IMR-90 (cell line): ENCODE measurements at regions not wholly inside any gene's neighbourhood (a gene's known extent, or its start where the extent isn't known, plus 50 kb on each side); places are given as distances from the start of the nearest gene placed in this dataset.

Experiments used
- ATAC-seq: fragments of 200-7000 bp; cut with Tn5 transposase; 2 replicates; pipeline ENCODE4 v1.9.1; 2020; ENCODE audit warnings: low read depth, mild to moderate bottlenecking, moderate library complexity
- BruUV-seq: library from RNA; stranded (reverse); fragments of 400-500 nt; replicated peaks from 2 replicates; lab custom pipeline; 2021; lab: Mats Ljungman, UMichigan
- CTCF ChIA-PET: fragments of 300-600 bp; formaldehyde crosslinking; extraction: SDS; loops from one replicate; lab custom pipeline; 2021; ENCODE audit warnings: antibody characterized with exemption; lab: Yijun Ruan, JAX
- POLR2A ChIA-PET: fragments of 300-600 bp; sonication (Branson Sonifier 250); formaldehyde crosslinking; loops from one replicate; lab custom pipeline; 2022; ENCODE audit warnings: antibody characterized with exemption; ENCODE audit not compliant: unreplicated experiment; lab: Charles Lee
- DNase-seq: peaks from one replicate; pipeline ENCODE4 v3.0.0; 2013
- H2AFZ ChIP-seq: replicated peaks from 2 replicates; pipeline ENCODE3; 2013; ENCODE audit warnings: low read length, mild to moderate bottlenecking; ENCODE audit not compliant: poor library complexity
- H2AK5ac ChIP-seq: 2 replicates; pipeline ENCODE4 v1.6.1; 2013; ENCODE audit warnings: low read depth, low read length, inconsistent platforms
- H2AK9ac ChIP-seq: replicated peaks from 2 replicates; pipeline ENCODE3; 2013; ENCODE audit warnings: mild to moderate bottlenecking, low read depth, low read length, moderate library complexity; ENCODE audit not compliant: poor library complexity
- H2BK120ac ChIP-seq: 2 replicates; pipeline ENCODE4 v1.6.1; 2013; ENCODE audit warnings: low read depth, low read length, inconsistent platforms
- H2BK15ac ChIP-seq: 3 replicates; pipeline ENCODE4 v1.6.1; 2013; ENCODE audit warnings: low read depth, low read length, inconsistent platforms
- H2BK20ac ChIP-seq: 2 replicates; pipeline ENCODE4 v1.6.1; 2013; ENCODE audit warnings: low read depth, mild to moderate bottlenecking, inconsistent platforms, low read length, moderate library complexity
- H2BK5ac ChIP-seq: 2 replicates; pipeline ENCODE4 v1.6.1; 2013; ENCODE audit warnings: mild to moderate bottlenecking, low read depth, low read length, inconsistent platforms; ENCODE audit not compliant: poor library complexity, severe bottlenecking
- H3K14ac ChIP-seq: replicated peaks from 2 replicates; pipeline ENCODE4 v1.6.1; 2013; ENCODE audit warnings: low read depth, low read length, inconsistent platforms
- H3K18ac ChIP-seq: 2 replicates; pipeline ENCODE4 v1.6.1; 2013; ENCODE audit warnings: low read depth, low read length, control low read depth
- H3K23ac ChIP-seq: 2 replicates; pipeline ENCODE4 v1.6.1; 2013; ENCODE audit warnings: low read depth, low read length, inconsistent platforms
- H3K27ac ChIP-seq: 2 replicates; pipeline ENCODE4 v1.5.1; 2013; ENCODE audit warnings: mild to moderate bottlenecking, control low read depth, low read length; ENCODE audit not compliant: insufficient read depth
- H3K27me3 ChIP-seq: 2 replicates; pipeline ENCODE4 v1.6.1; 2013; ENCODE audit warnings: low read length; ENCODE audit not compliant: control insufficient read depth, insufficient read depth
- H3K36me3 ChIP-seq: 2 replicates; pipeline ENCODE4 v1.6.1; 2013; ENCODE audit warnings: low read length, mixed read lengths; ENCODE audit not compliant: control insufficient read depth, insufficient read depth
- H3K4ac ChIP-seq: 2 replicates; pipeline ENCODE4 v1.6.1; 2013; ENCODE audit warnings: low read depth, low read length, inconsistent platforms
- H3K4me1 ChIP-seq: 2 replicates; pipeline ENCODE4 v1.6.1; 2013; ENCODE audit warnings: low read length, mixed read lengths; ENCODE audit not compliant: control insufficient read depth, insufficient read depth
- H3K4me2 ChIP-seq: 2 replicates; pipeline ENCODE4 v1.6.1; 2013; ENCODE audit warnings: low read depth, mild to moderate bottlenecking, control low read depth, low read length, moderate library complexity
- H3K4me3 ChIP-seq: 2 replicates; pipeline ENCODE4 v1.5.1; 2013; ENCODE audit warnings: low read depth, mild to moderate bottlenecking, control low read depth, low read length, moderate library complexity; ENCODE audit not compliant: insufficient read depth
- H3K56ac ChIP-seq: 2 replicates; pipeline ENCODE4 v1.6.1; 2013; ENCODE audit warnings: low read length, inconsistent platforms; ENCODE audit not compliant: insufficient read depth; ENCODE audit errors: extremely low read depth
- H3K79me1 ChIP-seq, 2 experiments: 2 replicates each; pipeline ENCODE4 v1.6.1; 2013; ENCODE audit warnings: low read length in 2 of 2, inconsistent platforms in 1 of 2, low read depth in 1 of 2
- H3K9ac ChIP-seq: 2 replicates; pipeline ENCODE4 v1.6.1; 2013; ENCODE audit warnings: low read depth, low read length, control low read depth
- H3K9me1 ChIP-seq: 2 replicates; pipeline ENCODE4 v1.6.1; 2013; ENCODE audit warnings: low read length, inconsistent platforms; ENCODE audit not compliant: insufficient read depth
- H3K9me3 ChIP-seq: 2 replicates; pipeline ENCODE4 v1.6.1; 2013; ENCODE audit warnings: low read length; ENCODE audit not compliant: control insufficient read depth, insufficient read depth
- H4K20me1 ChIP-seq: 2 replicates; pipeline ENCODE4 v1.6.1; 2013; ENCODE audit warnings: low read length, inconsistent platforms; ENCODE audit not compliant: insufficient read depth
- H4K5ac ChIP-seq: 2 replicates; pipeline ENCODE4 v1.6.1; 2013; ENCODE audit warnings: mild to moderate bottlenecking, low read depth, low read length, control low read depth
- H4K8ac ChIP-seq, 2 experiments: 2 replicates each; pipeline ENCODE4 v1.6.1; 2013; ENCODE audit warnings: low read depth in 2 of 2, low read length in 2 of 2, control low read depth in 1 of 2, inconsistent platforms in 1 of 2
- H4K91ac ChIP-seq: 2 replicates; pipeline ENCODE4 v1.6.1; 2013; ENCODE audit warnings: low read depth, low read length, inconsistent platforms; ENCODE audit not compliant: insufficient read depth
- BHLHE40 ChIP-seq: fragments of 150-350 bp; IDR thresholded peaks from 2 replicates; pipeline ENCODE4 v1.6.1; 2016; ENCODE audit warnings: mild to moderate bottlenecking, low read depth, low read length
- MXI1 ChIP-seq: IDR thresholded peaks from 2 replicates; pipeline ENCODE4 v1.6.1; 2012; ENCODE audit warnings: low read depth, mild to moderate bottlenecking, low read length, moderate library complexity, borderline replicate concordance
- SMC3 ChIP-seq: fragments of 150-350 bp; IDR thresholded peaks from 2 replicates; pipeline ENCODE4 v1.6.1; 2016; ENCODE audit warnings: low read depth, mild to moderate bottlenecking, antibody characterized with exemption, low read length, moderate library complexity
- WGBS, 2 experiments: methylation state at CpG; one replicate each; pipeline versions ENCODE4 v1.1.5 to v1.1.7; 2013; ENCODE audit warnings: missing lambda C conversion rate in 2 of 2; ENCODE audit not compliant: insufficient read length in 1 of 2; ENCODE audit errors: extremely low coverage in 2 of 2; 5-methylcytosine and 5-hydroxymethylcytosine counted together
- dilution Hi-C: fragments of 300-500 bp; cut with HindIII; formaldehyde crosslinking; loops from one replicate; pipeline ENCODE4 v1.14.3; 2018; ENCODE audit warnings: low sequenced_read_pairs; ENCODE audit not compliant: unreplicated experiment
- in situ Hi-C: fragments of 300-500 bp; cut with MboI; formaldehyde crosslinking; loops from 3 replicates; pipeline ENCODE4 v1.14.3; 2019; ENCODE audit warnings: low sequenced_read_pairs, inconsistent platforms, mixed read lengths
- intact Hi-C: fragments of 100-400 bp; cut with micrococcal nuclease; formaldehyde crosslinking; loops from 2 replicates; pipeline ENCODE4 v1.10.0; 2022

- H2AK9ac ChIP-seq, result no peak overlapping the region
- H3K36me3 ChIP-seq, result no peaks in the 10 kb centered on the region
- no peaks in the 10 kb centered on the region for H3K9me3 ChIP-seq
- ChIA-PET CTCF (no interaction called here), POLR2A (no interaction called here)
- H3K56ac ChIP-seq, result no peak overlapping the region
- H4K20me1 ChIP-seq, result no peaks in the 10 kb centered on the region
- H3K9me1 ChIP-seq, result no peaks in the 10 kb centered on the region
- H3K14ac ChIP-seq, result no peak overlapping the region
- dilution Hi-C loops, result no loop called here
- H3K23ac ChIP-seq, result no peak overlapping the region
- no peak overlapping the region for H4K5ac ChIP-seq
- no peak overlapping the region for H2BK5ac ChIP-seq
- no peak overlapping the region for H3K27ac ChIP-seq
- H2BK120ac ChIP-seq, result no peak overlapping the region
- H3K79me1 ChIP-seq, result no peaks in the 10 kb centered on the region
- no peak overlapping the region for H3K4me2 ChIP-seq
- H3K4me1 ChIP-seq, result no peaks in the 10 kb centered on the region
- no peak overlapping the region for H3K18ac ChIP-seq
- no peak overlapping the region for H2BK20ac ChIP-seq
- in situ Hi-C loops, result no loop called here
- H3K9ac ChIP-seq, result no peak overlapping the region
- H3K27me3 ChIP-seq, result no peaks in the 10 kb centered on the region
- no peak overlapping the region for H3K4me3 ChIP-seq
- H4K91ac ChIP-seq, result no peak overlapping the region
- H2AK5ac ChIP-seq, result no peak overlapping the region
- DNase-seq (no peak), ATAC-seq (no peak)
- no CpG with 5 or more reads among the region's 1 CpG for WGBS, 2 experiments
- no peak overlapping the region for H2BK15ac ChIP-seq
- intact Hi-C loops, result no loop called here
- H4K8ac ChIP-seq, result no peak overlapping the region
- no peak overlapping the region for H3K4ac ChIP-seq
- H2AFZ ChIP-seq, result no peak overlapping the region
- TF ChIP-seq MXI1 (no peak), BHLHE40 (no peak), SMC3 (no peak)
- BruUV-seq, result no TSS peak
These were observed 197.3 kb downstream of the CAAP1 start for GRCh38 chr9:26695298-26695622.
